CD4-positive, alpha-beta T cell (primary cell): ENCODE measurements at regions not wholly inside any gene's neighbourhood (a gene's known extent, or its start where the extent isn't known, plus 50 kb on each side); places are given as distances from the start of the nearest gene placed in this dataset.

ENCODE experiments used
- ATAC-seq: fragments of 200-7000 bp; cut with Tn5 transposase; one replicate; pipeline ENCODE4 v1.10.0; 2022; ENCODE audit warnings: mild to moderate bottlenecking; ENCODE audit not compliant: poor library complexity
- CTCF ChIA-PET: fragments of 350-600 bp; sonication (Branson Sonifier 250); formaldehyde crosslinking; loops from one replicate; lab custom pipeline; 2021; ENCODE audit warnings: antibody characterized with exemption, inconsistent platforms; lab: Charles Lee
- POLR2A ChIA-PET: fragments of 350-600 bp; sonication (Branson Sonifier 250); formaldehyde crosslinking; loops from one replicate; lab custom pipeline; 2021; ENCODE audit warnings: antibody characterized with exemption, inconsistent platforms; lab: Charles Lee
- DNase-seq, 14 experiments: peaks; one replicate each; pipeline ENCODE4 v3.0.0-alpha.2; 2013 to 2020; ENCODE audit warnings: mixed read lengths in 2 of 14
- H3K27ac ChIP-seq, 2 donors: one replicate each; pipeline versions ENCODE4 v1.5.1 to v1.7.0; 2013; ENCODE audit warnings: low read length in 2 of 2, low read depth in 1 of 2, mild to moderate bottlenecking in 1 of 2
- H3K27me3 ChIP-seq, 2 experiments: 1 replicate in 1 of 2; 2 replicates in 1 of 2; pipeline versions ENCODE4 v1.6.1 to v1.7.0; 2013; ENCODE audit warnings: low read length in 2 of 2, control low read depth in 1 of 2, mild to moderate bottlenecking in 1 of 2, moderate library complexity in 1 of 2; ENCODE audit not compliant: insufficient read depth in 2 of 2, control insufficient read depth in 1 of 2
- H3K36me3 ChIP-seq: one replicate; pipeline ENCODE4 v1.6.1; 2013; ENCODE audit warnings: low read length, control low read depth; ENCODE audit not compliant: insufficient read depth
- H3K4me1 ChIP-seq: one replicate; pipeline ENCODE4 v1.6.1; 2013; ENCODE audit warnings: low read length, control low read depth; ENCODE audit not compliant: insufficient read depth
- H3K4me3 ChIP-seq: one replicate; pipeline ENCODE4 v1.5.1; 2013; ENCODE audit warnings: mild to moderate bottlenecking, low read length, moderate library complexity
- H3K9me3 ChIP-seq, 2 experiments: 1 replicate in 1 of 2; 2 replicates in 1 of 2; pipeline versions ENCODE4 v1.6.1 to v1.7.0; 2013; ENCODE audit warnings: low read length in 2 of 2, mild to moderate bottlenecking in 2 of 2, control low read depth in 1 of 2, moderate library complexity in 1 of 2; ENCODE audit not compliant: control insufficient read depth in 1 of 2, insufficient read depth in 1 of 2
- H3K27ac Mint-ChIP-seq: one replicate; pipeline ENCODE4 v1.8.0; 2020; ENCODE audit warnings: mixed read lengths
- H3K27me3 Mint-ChIP-seq: one replicate; pipeline ENCODE4 v1.8.0; 2021; ENCODE audit warnings: mixed read lengths
- H3K36me3 Mint-ChIP-seq: one replicate; pipeline ENCODE4 v1.8.0; 2021; ENCODE audit warnings: low read depth, mixed read lengths
- H3K4me1 Mint-ChIP-seq: one replicate; pipeline ENCODE4 v1.8.0; 2021; ENCODE audit warnings: low read depth, mixed read lengths
- H3K4me3 Mint-ChIP-seq: one replicate; pipeline ENCODE4 v1.8.0; 2020; ENCODE audit warnings: mild to moderate bottlenecking, mixed read lengths
- H3K9me3 Mint-ChIP-seq: one replicate; pipeline ENCODE4 v1.8.0; 2020; ENCODE audit warnings: mixed read lengths
- CTCF ChIP-seq: fragments of 200-600 bp; IDR thresholded peaks from one replicate; pipeline ENCODE4 v1.8.0; 2022; ENCODE audit warnings: antibody characterized with exemption, mild to moderate bottlenecking
- intact Hi-C, 2 experiments: fragments of 100-400 bp; cut with DNase I in 1 of 2; cut with micrococcal nuclease in 1 of 2; formaldehyde crosslinking; loops; one replicate each; pipeline versions ENCODE4 v1.15.1 to v1.9.0; 2023 to 2025; cut with DNase I, micrococcal nuclease

DNA sequence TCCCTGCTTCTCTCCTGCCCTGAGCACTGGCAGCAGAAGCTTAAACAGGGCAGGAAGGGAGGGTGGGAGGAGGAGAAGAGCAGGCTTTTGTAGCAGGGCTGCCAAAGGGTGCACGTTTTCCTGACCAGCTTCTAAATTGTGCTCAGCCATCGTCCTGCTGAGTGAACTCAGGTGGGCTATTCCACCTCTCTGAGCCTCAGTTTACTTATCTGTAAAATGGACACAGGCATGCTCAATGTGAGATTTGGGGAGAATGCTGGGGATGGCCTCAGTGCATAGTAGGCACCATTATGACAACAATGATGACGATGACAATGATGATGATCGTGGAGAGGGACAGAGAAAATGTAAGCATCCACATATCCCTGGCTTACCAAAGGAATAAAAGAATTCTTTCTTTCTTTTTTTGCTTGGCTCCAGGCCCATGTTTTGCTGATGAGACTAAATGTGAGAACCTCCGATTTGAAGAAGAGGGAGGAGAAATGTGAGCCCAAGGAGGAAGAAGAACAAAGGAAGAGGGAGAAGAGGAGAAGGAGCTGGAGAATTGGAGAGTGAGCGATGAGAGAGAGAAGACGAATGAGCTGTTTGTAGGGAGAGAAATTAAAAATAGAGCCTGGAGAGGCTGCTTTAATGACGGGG lies 105.5 kb upstream of the MYL2 start:
- Histone ChIP-seq H3K9me3 (no peaks in the 10 kb centered on the region), H3K36me3 (no peaks in the 10 kb centered on the region), H3K27me3 (peaks cover 11 to 13% of the 10 kb centered on the region in 2 experiments), H3K4me1 (peaks cover 8% of the 10 kb centered on the region), H3K27ac (no peak overlapping the region), H3K4me3 (no peak overlapping the region)
- ChIA-PET POLR2A (no interaction called here), CTCF (no interaction called here)
- Mint-ChIP-seq H3K27me3 (peaks cover 54% of the 10 kb centered on the region), H3K36me3 (no peaks in the 10 kb centered on the region), H3K4me3 (no peak overlapping the region), H3K9me3 (no peaks in the 10 kb centered on the region), H3K4me1 (no peaks in the 10 kb centered on the region), H3K27ac (no peak overlapping the region)
- ATAC-seq (no peak), DNase-seq (no peak)
- TF ChIP-seq CTCF, result no peak
- intact Hi-C loops, result loop anchor here in 1 of 2 experiments (2.0 kb wide), 2 partner anchors 245 to 287 kb away; no protein-coding TSS in a partner anchor

GRCh38 chr12:111025301-111025700 lies 104.9 kb upstream of the MYL2 start:
- Mint-ChIP-seq H3K27ac (no peak overlapping the region), H3K27me3 (peaks cover 53% of the 10 kb centered on the region), H3K9me3 (no peaks in the 10 kb centered on the region), H3K36me3 (no peaks in the 10 kb centered on the region), H3K4me3 (no peak overlapping the region), H3K4me1 (no peaks in the 10 kb centered on the region)
- Histone ChIP-seq H3K9me3 (no peaks in the 10 kb centered on the region), H3K4me1 (peaks cover 8% of the 10 kb centered on the region), H3K27me3 (peaks cover 7 to 14% of the 10 kb centered on the region in 2 experiments), H3K27ac (no peak overlapping the region), H3K36me3 (no peaks in the 10 kb centered on the region), H3K4me3 (no peak overlapping the region)
- intact Hi-C loops, result loop anchor here in 1 of 2 experiments (2.0 kb wide), 2 partner anchors 246 to 288 kb away; no protein-coding TSS in a partner anchor
- ChIA-PET CTCF (no interaction called here), POLR2A (no interaction called here)
- ATAC-seq (no peak), DNase-seq (no peak)
- no peak for TF ChIP-seq CTCF

DNA sequence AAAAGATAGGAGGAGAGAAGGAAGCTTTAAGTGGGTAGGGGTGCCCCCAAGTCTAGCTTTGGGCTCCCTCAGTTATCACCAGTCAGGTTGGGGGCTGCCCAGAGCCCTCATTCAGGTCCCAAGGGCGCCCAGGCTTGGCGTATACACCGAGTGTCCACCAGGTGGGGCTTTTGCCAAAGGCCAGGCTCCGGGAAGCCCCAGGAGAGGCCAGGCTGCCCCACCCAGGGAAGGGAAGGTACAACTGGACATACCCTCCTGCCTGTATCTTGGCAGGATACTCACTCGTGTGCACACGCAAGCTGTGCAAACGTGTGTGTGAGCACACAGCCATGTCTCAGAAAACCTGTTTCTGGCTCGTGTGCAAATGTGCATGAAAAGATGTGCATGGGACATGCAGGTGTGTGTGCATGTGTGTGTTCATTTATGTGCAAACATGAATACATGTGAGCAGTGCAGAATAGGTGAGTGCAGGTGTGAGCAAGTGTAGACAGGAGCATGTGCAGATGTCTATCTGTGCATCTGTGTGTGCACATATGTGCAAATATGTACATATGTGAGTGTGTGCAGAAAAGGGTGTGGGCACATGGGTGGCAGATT lies 103.9 kb upstream of the MYL2 start:
- DNase-seq (peak; percentile 27 to 68 (median 42)), ATAC-seq (peak; percentile 44)
- TF ChIP-seq CTCF, result peak; percentile 78
- ChIA-PET POLR2A (no interaction called here), CTCF (no interaction called here)
- Histone ChIP-seq H3K27me3 (peaks cover 0 to 13% of the 10 kb centered on the region in 2 experiments), H3K9me3 (no peaks in the 10 kb centered on the region), H3K4me3 (no peak overlapping the region), H3K4me1 (peaks cover 8% of the 10 kb centered on the region), H3K36me3 (no peaks in the 10 kb centered on the region), H3K27ac (no peak overlapping the region)
- Mint-ChIP-seq H3K4me3 (no peak overlapping the region), H3K4me1 (no peaks in the 10 kb centered on the region), H3K27ac (no peak overlapping the region), H3K36me3 (no peaks in the 10 kb centered on the region), H3K9me3 (no peaks in the 10 kb centered on the region), H3K27me3 (peaks cover 49% of the 10 kb centered on the region)
- intact Hi-C loops, result loop anchor here (1.0 to 5.0 kb wide), 7 partner anchors 150 to 289 kb away; no protein-coding TSS in a partner anchor
